CD8-positive, alpha-beta memory T cell (primary cell): ENCODE measurements at regions not wholly inside any gene's neighbourhood (a gene's known extent, or its start where the extent isn't known, plus 50 kb on each side); places are given as distances from the start of the nearest gene placed in this dataset.
"Not testable (repeated sequence)": the region's sequence is repeated elsewhere in the genome, so short reads cannot be mapped to it uniquely, and the experiment has no call there.

Experiments used
- CTCF ChIA-PET: fragments of 350-600 bp; sonication (Branson Sonifier 250); formaldehyde crosslinking; loops from one replicate; lab custom pipeline; 2021; ENCODE audit warnings: antibody characterized with exemption; lab: Charles Lee
- POLR2A ChIA-PET: fragments of 350-600 bp; sonication (Branson Sonifier 250); formaldehyde crosslinking; loops from one replicate; lab custom pipeline; 2021; ENCODE audit warnings: antibody characterized with exemption; lab: Charles Lee
- DNase-seq, 5 donors: peaks; one replicate each; pipeline versions ENCODE4 v3.0.0 to v3.0.0-alpha.2; 2020 to 2022; ENCODE audit warnings: mixed read lengths in 1 of 5
- H3K27ac ChIP-seq: one replicate; pipeline ENCODE4 v1.7.0; 2013; ENCODE audit warnings: low read depth, mild to moderate bottlenecking, low read length, moderate library complexity
- H3K27me3 ChIP-seq: 2 replicates; pipeline ENCODE4 v1.7.0; 2013; ENCODE audit warnings: low read length, mild to moderate bottlenecking; ENCODE audit not compliant: insufficient read depth, poor library complexity, severe bottlenecking
- H3K36me3 ChIP-seq: 2 replicates; pipeline ENCODE4 v1.7.0; 2013; ENCODE audit warnings: mild to moderate bottlenecking, low read length, moderate library complexity; ENCODE audit not compliant: insufficient read depth
- H3K4me1 ChIP-seq: 2 replicates; pipeline ENCODE4 v1.7.0; 2013; ENCODE audit warnings: mild to moderate bottlenecking, low read length, moderate library complexity; ENCODE audit not compliant: insufficient read depth
- H3K4me3 ChIP-seq: 2 replicates; pipeline ENCODE4 v1.7.0; 2013; ENCODE audit warnings: mild to moderate bottlenecking, low read length
- H3K9me3 ChIP-seq: 2 replicates; pipeline ENCODE4 v1.7.0; 2013; ENCODE audit warnings: mild to moderate bottlenecking, low read length
- H3K27ac Mint-ChIP-seq, 8 donors: one replicate each; pipeline ENCODE4 v1.8.0; 2020 to 2021; ENCODE audit warnings: mixed read lengths in 8 of 8, mild to moderate bottlenecking in 6 of 8, inconsistent platforms in 3 of 8, moderate library complexity in 3 of 8
- H3K27me3 Mint-ChIP-seq, 2 donors: one replicate each; pipeline ENCODE4 v1.8.0; 2020 to 2021; ENCODE audit warnings: mixed read lengths in 2 of 2, mild to moderate bottlenecking in 1 of 2, moderate library complexity in 1 of 2
- H3K36me3 Mint-ChIP-seq, 3 donors: one replicate each; pipeline ENCODE4 v1.8.0; 2020 to 2021; ENCODE audit warnings: mixed read lengths in 3 of 3, inconsistent platforms in 1 of 3, mild to moderate bottlenecking in 1 of 3
- H3K4me1 Mint-ChIP-seq, 3 donors: one replicate each; pipeline ENCODE4 v1.8.0; 2020 to 2021; ENCODE audit warnings: mixed read lengths in 3 of 3, inconsistent platforms in 1 of 3, mild to moderate bottlenecking in 1 of 3
- H3K4me3 Mint-ChIP-seq, 7 donors: one replicate each; pipeline ENCODE4 v1.8.0; 2020 to 2021; ENCODE audit warnings: mixed read lengths in 7 of 7, mild to moderate bottlenecking in 6 of 7, moderate library complexity in 4 of 7, inconsistent platforms in 2 of 7
- H3K9me3 Mint-ChIP-seq, 5 donors: one replicate each; pipeline ENCODE4 v1.8.0; 2020 to 2022; ENCODE audit warnings: mixed read lengths in 5 of 5, mild to moderate bottlenecking in 3 of 5, moderate library complexity in 2 of 5, inconsistent platforms in 1 of 5

- Mint-ChIP-seq H3K27ac (peak overlapping the region in 1 of 8 donors; percentile 28), H3K9me3 (no peaks in the 10 kb centered on the region), H3K27me3 (no peaks in the 10 kb centered on the region), H3K4me1 (peaks cover 11 to 19% (median 12%) of the 10 kb centered on the region in 3 donors), H3K4me3 (no peak overlapping the region), H3K36me3 (peaks cover 0 to 2% (median 0%) of the 10 kb centered on the region in 3 donors)
- Histone ChIP-seq H3K36me3 (no peaks in the 10 kb centered on the region), H3K27ac (no peak overlapping the region), H3K9me3 (no peaks in the 10 kb centered on the region), H3K4me3 (no peak overlapping the region), H3K4me1 (no peaks in the 10 kb centered on the region), H3K27me3 (no peaks in the 10 kb centered on the region)
- peak in 1 of 5 donors; percentile 22 for DNase-seq
- ChIA-PET POLR2A (no interaction called here), CTCF (no interaction called here)
Observed at GRCh38 chr17:30717291-30718098, 107.0 kb downstream of the CRLF3 start.

- peaks cover 11 to 19% (median 13%) of the 10 kb centered on the region in 3 donors for H3K4me1 Mint-ChIP-seq
- no peaks in the 10 kb centered on the region for H3K9me3 Mint-ChIP-seq
- ChIA-PET CTCF (no interaction called here), POLR2A (no interaction called here)
- no peaks in the 10 kb centered on the region for H3K27me3 Mint-ChIP-seq
- peak in 1 of 5 donors; percentile 37 for DNase-seq
- Histone ChIP-seq H3K4me1 (no peaks in the 10 kb centered on the region), H3K4me3 (no peak overlapping the region), H3K27ac (no peak overlapping the region), H3K9me3 (no peaks in the 10 kb centered on the region), H3K36me3 (no peaks in the 10 kb centered on the region), H3K27me3 (no peaks in the 10 kb centered on the region)
- peaks cover 0 to 2% (median 0%) of the 10 kb centered on the region in 3 donors for H3K36me3 Mint-ChIP-seq
- no peak overlapping the region for H3K27ac Mint-ChIP-seq
- H3K4me3 Mint-ChIP-seq: no peak overlapping the region
Observed at GRCh38 chr17:30716461-30717290, 107.8 kb downstream of the CRLF3 start.

- ChIA-PET POLR2A (interaction anchor here (0.6 to 0.7 kb wide), 2 partner anchors 17 to 238 kb away, joined by 3 to 5 read pairs; partner anchors contain the start of gene GOSR1), CTCF (interaction anchor here (0.8 to 1.5 kb wide), 2 partner anchors 11 to 17 kb away, joined by 4 read pairs; no protein-coding TSS in a partner anchor)
- H3K4me3 Mint-ChIP-seq: peak overlapping the region in 1 of 7 donors; percentile 86
- H3K27ac Mint-ChIP-seq: peak overlapping the region in 1 of 8 donors; percentile 77
- not testable (repeated sequence) for H3K36me3 ChIP-seq, H3K4me1 ChIP-seq, H3K9me3 ChIP-seq, H3K36me3 Mint-ChIP-seq, H3K27me3 ChIP-seq, H3K4me3 ChIP-seq, H3K9me3 Mint-ChIP-seq, H3K27me3 Mint-ChIP-seq, H3K27ac ChIP-seq
- peaks cover 21 to 28% (median 24%) of the 10 kb centered on the region in 3 donors for H3K4me1 Mint-ChIP-seq
- DNase-seq: peak in 4 of 5 donors; percentile 32 to 68 (median 38)
Observed at GRCh38 chr17:30714825-30715622, 109.5 kb downstream of the CRLF3 start.

GRCh38 chr17:30713805-30714204 is 110.7 kb downstream of the CRLF3 start:
- H3K9me3 Mint-ChIP-seq, H3K9me3 ChIP-seq, CTCF ChIA-PET, H3K4me1 ChIP-seq, H3K27ac ChIP-seq, H3K27me3 ChIP-seq, H3K4me3 ChIP-seq, DNase-seq, H3K36me3 Mint-ChIP-seq, H3K27me3 Mint-ChIP-seq, POLR2A ChIA-PET, H3K36me3 ChIP-seq: not testable (repeated sequence)
- H3K4me1 Mint-ChIP-seq: peaks cover 17 to 23% (median 19%) of the 10 kb centered on the region in 3 donors
- H3K27ac Mint-ChIP-seq: peak overlapping the region in 1 of 8 donors; percentile 57
- peak overlapping the region in 2 of 7 donors; percentile 13 to 65 for H3K4me3 Mint-ChIP-seq

- H3K27ac Mint-ChIP-seq, H3K4me1 ChIP-seq, H3K4me3 ChIP-seq, H3K27me3 Mint-ChIP-seq, H3K27me3 ChIP-seq, H3K9me3 Mint-ChIP-seq, H3K27ac ChIP-seq, H3K9me3 ChIP-seq, CTCF ChIA-PET, H3K36me3 ChIP-seq, POLR2A ChIA-PET, DNase-seq, H3K36me3 Mint-ChIP-seq: not testable (repeated sequence)
- Mint-ChIP-seq H3K4me1 (peaks cover 20 to 29% (median 23%) of the 10 kb centered on the region in 3 donors), H3K4me3 (peak overlapping the region in 3 of 7 donors; percentile 50 to 82 (median 65))
Observed at GRCh38 chr17:30712859-30713258, 111.6 kb downstream of the CRLF3 start.

- H3K27ac ChIP-seq, DNase-seq, H3K9me3 ChIP-seq, H3K9me3 Mint-ChIP-seq, H3K27me3 Mint-ChIP-seq, H3K36me3 ChIP-seq, H3K4me1 ChIP-seq, H3K27me3 ChIP-seq, H3K4me3 ChIP-seq, H3K36me3 Mint-ChIP-seq: not testable (repeated sequence)
- ChIA-PET CTCF (interaction anchor here (1.4 kb wide), 1 partner anchor 586 kb away, joined by 4 read pairs; no protein-coding TSS in a partner anchor), POLR2A (interaction anchor here (0.5 to 0.6 kb wide), 2 partner anchors 12 to 19 kb away, joined by 3 read pairs; no protein-coding TSS in a partner anchor)
- peaks cover 28 to 38% (median 32%) of the 10 kb centered on the region in 3 donors for H3K4me1 Mint-ChIP-seq
- peak overlapping the region in 6 of 7 donors; percentile 82 to 89 (median 87) for H3K4me3 Mint-ChIP-seq
- peak overlapping the region in 2 of 8 donors; percentile 75 to 92 for H3K27ac Mint-ChIP-seq
Observed at GRCh38 chr17:30711626-30712507, 112.6 kb downstream of the CRLF3 start.

GRCh38 chr17:30711176-30711575 is 113.3 kb downstream of the CRLF3 start:
- POLR2A ChIA-PET: interaction anchor here (0.5 kb wide), 1 partner anchor 20 kb away, joined by 3 read pairs; no protein-coding TSS in a partner anchor
- peak overlapping the region; percentile 82 to 89 (median 87) for H3K4me3 Mint-ChIP-seq
- H3K27ac ChIP-seq, H3K36me3 ChIP-seq, H3K4me3 ChIP-seq, H3K36me3 Mint-ChIP-seq, H3K4me1 ChIP-seq, DNase-seq, H3K9me3 ChIP-seq, H3K27me3 ChIP-seq, H3K9me3 Mint-ChIP-seq, H3K27me3 Mint-ChIP-seq: not testable (repeated sequence)
- H3K27ac Mint-ChIP-seq: peak overlapping the region in 7 of 8 donors; percentile 59 to 92 (median 75)
- CTCF ChIA-PET: interaction anchor here (1.4 kb wide), 1 partner anchor 585 kb away, joined by 4 read pairs; no protein-coding TSS in a partner anchor
- H3K4me1 Mint-ChIP-seq: peaks cover 30 to 45% (median 38%) of the 10 kb centered on the region in 3 donors
